Lower leg skin (tissue), 3 donors: ENCODE measurements at regions not wholly inside any gene's neighbourhood (a gene's known extent, or its start where the extent isn't known, plus 50 kb on each side); places are given as distances from the start of the nearest gene placed in this dataset.

ENCODE experiments used
- POLR2A ChIP-seq, 2 donors: fragments of 450-650 bp; IDR thresholded peaks; one replicate each; pipeline ENCODE4 v1.6.1; 2016 to 2017; ENCODE audit warnings: antibody characterized with exemption in 2 of 2, mild to moderate bottlenecking in 1 of 2, moderate library complexity in 1 of 2
- TF ChIP-seq, protein P1 (sequence below), 3 donors: fragments of 450-650 bp; IDR thresholded peaks; one replicate each; pipeline ENCODE4 v1.5.1; 2016; ENCODE audit warnings: antibody characterized with exemption in 3 of 3, mild to moderate bottlenecking in 3 of 3, moderate library complexity in 2 of 3

DNA sequence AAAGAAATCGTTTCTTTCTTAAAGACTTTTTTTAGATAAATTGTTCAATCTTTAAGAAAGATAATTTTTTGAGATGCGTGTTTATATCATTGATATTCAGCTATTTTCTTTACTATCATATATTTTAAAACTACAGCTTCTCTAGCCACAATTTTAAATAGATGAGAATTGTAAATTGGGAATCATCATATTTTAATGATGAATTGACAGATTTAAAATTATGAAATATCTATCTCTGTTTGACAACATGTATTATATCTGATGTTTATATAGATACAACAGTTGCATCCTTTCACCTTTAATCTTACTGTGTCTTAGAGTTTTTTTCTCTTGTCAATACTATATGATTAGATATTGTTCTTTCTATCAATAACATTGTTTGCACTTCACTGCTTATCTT, 762.3 kb upstream of the GJE1 start:
- TF ChIP-seq, protein P1, sequence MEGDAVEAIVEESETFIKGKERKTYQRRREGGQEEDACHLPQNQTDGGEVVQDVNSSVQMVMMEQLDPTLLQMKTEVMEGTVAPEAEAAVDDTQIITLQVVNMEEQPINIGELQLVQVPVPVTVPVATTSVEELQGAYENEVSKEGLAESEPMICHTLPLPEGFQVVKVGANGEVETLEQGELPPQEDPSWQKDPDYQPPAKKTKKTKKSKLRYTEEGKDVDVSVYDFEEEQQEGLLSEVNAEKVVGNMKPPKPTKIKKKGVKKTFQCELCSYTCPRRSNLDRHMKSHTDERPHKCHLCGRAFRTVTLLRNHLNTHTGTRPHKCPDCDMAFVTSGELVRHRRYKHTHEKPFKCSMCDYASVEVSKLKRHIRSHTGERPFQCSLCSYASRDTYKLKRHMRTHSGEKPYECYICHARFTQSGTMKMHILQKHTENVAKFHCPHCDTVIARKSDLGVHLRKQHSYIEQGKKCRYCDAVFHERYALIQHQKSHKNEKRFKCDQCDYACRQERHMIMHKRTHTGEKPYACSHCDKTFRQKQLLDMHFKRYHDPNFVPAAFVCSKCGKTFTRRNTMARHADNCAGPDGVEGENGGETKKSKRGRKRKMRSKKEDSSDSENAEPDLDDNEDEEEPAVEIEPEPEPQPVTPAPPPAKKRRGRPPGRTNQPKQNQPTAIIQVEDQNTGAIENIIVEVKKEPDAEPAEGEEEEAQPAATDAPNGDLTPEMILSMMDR (IDR thresholded peaks at IDR 0.05) = no peak
- no peak for TF ChIP-seq POLR2A (IDR thresholded peaks at IDR 0.05)
